ENCODE measurements at regions not wholly inside any gene's neighbourhood (a gene's known extent, or its start where the extent isn't known, plus 50 kb on each side); places are given as distances from the start of the nearest gene placed in this dataset.

DNA sequence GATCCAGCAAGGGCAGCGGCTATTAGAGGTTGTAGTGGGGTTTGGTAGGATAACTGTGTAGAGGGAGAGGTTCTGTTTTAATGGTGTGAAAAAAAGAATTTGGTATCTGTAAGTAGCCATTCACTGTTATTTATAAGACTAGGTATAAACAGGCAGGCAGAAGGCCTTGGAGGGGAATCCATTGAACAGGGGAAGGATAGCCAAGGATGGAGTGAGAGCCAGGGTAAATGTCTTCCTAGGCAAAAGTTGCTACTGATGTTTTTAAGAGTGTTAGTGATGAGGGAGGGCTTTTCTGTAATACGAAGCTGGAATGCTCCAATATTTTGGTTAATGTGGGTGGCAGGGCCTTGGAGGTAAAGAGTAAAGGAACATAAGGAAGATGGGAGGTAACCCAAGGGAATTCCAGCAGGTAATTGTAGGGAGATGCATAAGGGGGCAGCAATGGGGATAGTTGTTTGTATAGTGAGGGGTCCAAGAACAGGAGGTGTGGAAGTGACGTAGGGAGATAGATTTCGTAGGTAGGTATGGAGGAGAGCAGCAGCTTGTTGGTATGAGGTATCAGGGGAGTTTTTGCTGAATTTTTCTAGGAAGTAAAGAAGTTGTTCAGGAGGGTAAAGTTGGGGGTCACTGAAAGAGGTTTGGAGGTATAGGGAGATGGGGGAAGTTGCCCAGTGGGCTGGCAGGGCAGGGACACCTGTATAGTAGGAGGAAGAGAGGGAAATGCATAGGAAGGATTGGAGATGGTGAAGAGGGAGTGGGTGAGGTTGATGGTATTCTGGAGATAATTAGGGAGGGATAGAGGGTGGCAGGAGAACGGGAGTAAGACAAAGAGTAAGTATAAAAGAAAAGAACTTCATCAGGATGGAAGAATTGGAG lies 752.4 kb upstream of the ADGRB3 start:
- in situ Hi-C loops (cut with MboI) = no loop called here

More for the DNA sequence above, 752.4 kb upstream of the ADGRB3 start:
- ChIA-PET POLR2A (no interaction called here), CTCF (interaction anchor here (0.6 kb wide), 1 partner anchor 428 kb away, joined by 3 read pairs; no protein-coding TSS in a partner anchor), SMC1A (ENCODE audit: uncharacterized antibody, unreplicated experiment) (no interaction called here), RAD21 (ENCODE audit: unreplicated experiment) (no interaction called here)
- H3K79me2 ChIP-seq (ENCODE audit: control insufficient read depth, insufficient read depth, low read length) = no peaks in the 10 kb centered on the region
- H2AFZ ChIP-seq (ENCODE audit: control insufficient read depth, low read depth, low read length) = no peak overlapping the region
- 23% methylated on average over 5 of the region's 5 CpGs for WGBS (ENCODE audit: insufficient coverage, insufficient replicate concordance, low lambda C conversion rate, missing lambda C conversion rate)
- H3K36me3 ChIP-seq (ENCODE audit: control insufficient read depth in 2 of 2, insufficient read depth in 2 of 2, low read length in 1 of 2) = no peaks in the 10 kb centered on the region
- H3K4me1 ChIP-seq (ENCODE audit: control insufficient read depth, insufficient read depth, low read length) = no peaks in the 10 kb centered on the region
- H4K20me1 ChIP-seq (ENCODE audit: control insufficient read depth, insufficient read depth) = no peaks in the 10 kb centered on the region
- H3K27ac ChIP-seq (ENCODE audit: control insufficient read depth, insufficient read depth) = no peak overlapping the region
- H3K9ac ChIP-seq (ENCODE audit: control insufficient read depth, insufficient read depth, low read length) = no peak overlapping the region
- intact Hi-C loops (cut with micrococcal nuclease; ENCODE audit: unreplicated experiment) = no loop called here
- H3K9me3 ChIP-seq (replicated peaks; ENCODE audit: control insufficient read depth, insufficient read depth, low read length) = no peaks in the 10 kb centered on the region
- no peak overlapping the region for H3K4me3 ChIP-seq
- no peak overlapping the region for H3K4me2 ChIP-seq (ENCODE audit: control insufficient read depth, insufficient read depth)
- no TSS peak for BruUV-seq (replicated peaks)
- ATAC-seq (no peak), DNase-seq (ENCODE audit: low read depth, low spot score) (no peak), FAIRE-seq (no peak)
- no peaks in the 10 kb centered on the region for H3K27me3 ChIP-seq (replicated peaks in 1 of 2; ENCODE audit: control insufficient read depth in 2 of 2, insufficient read depth in 2 of 2, low read length in 1 of 2)
- TF ChIP-seq, protein P1, sequence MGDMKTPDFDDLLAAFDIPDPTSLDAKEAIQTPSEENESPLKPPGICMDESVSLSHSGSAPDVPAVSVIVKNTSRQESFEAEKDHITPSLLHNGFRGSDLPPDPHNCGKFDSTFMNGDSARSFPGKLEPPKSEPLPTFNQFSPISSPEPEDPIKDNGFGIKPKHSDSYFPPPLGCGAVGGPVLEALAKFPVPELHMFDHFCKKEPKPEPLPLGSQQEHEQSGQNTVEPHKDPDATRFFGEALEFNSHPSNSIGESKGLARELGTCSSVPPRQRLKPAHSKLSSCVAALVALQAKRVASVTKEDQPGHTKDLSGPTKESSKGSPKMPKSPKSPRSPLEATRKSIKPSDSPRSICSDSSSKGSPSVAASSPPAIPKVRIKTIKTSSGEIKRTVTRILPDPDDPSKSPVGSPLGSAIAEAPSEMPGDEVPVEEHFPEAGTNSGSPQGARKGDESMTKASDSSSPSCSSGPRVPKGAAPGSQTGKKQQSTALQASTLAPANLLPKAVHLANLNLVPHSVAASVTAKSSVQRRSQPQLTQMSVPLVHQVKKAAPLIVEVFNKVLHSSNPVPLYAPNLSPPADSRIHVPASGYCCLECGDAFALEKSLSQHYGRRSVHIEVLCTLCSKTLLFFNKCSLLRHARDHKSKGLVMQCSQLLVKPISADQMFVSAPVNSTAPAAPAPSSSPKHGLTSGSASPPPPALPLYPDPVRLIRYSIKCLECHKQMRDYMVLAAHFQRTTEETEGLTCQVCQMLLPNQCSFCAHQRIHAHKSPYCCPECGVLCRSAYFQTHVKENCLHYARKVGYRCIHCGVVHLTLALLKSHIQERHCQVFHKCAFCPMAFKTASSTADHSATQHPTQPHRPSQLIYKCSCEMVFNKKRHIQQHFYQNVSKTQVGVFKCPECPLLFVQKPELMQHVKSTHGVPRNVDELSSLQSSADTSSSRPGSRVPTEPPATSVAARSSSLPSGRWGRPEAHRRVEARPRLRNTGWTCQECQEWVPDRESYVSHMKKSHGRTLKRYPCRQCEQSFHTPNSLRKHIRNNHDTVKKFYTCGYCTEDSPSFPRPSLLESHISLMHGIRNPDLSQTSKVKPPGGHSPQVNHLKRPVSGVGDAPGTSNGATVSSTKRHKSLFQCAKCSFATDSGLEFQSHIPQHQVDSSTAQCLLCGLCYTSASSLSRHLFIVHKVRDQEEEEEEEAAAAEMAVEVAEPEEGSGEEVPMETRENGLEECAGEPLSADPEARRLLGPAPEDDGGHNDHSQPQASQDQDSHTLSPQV (IDR thresholded peaks at IDR 0.05) = no peak
- no peak for TF ChIP-seq HCFC1 (IDR thresholded peaks at IDR 0.05; ENCODE audit: low read length)
- TF ChIP-seq CHD4 (IDR thresholded peaks at IDR 0.05) = no peak
